NCI-H2029 treated with DMSO at 0.1 percent for 48 hours (cell line): ENCODE measurements at regions not wholly inside any gene's neighbourhood (a gene's known extent, or its start where the extent isn't known, plus 50 kb on each side); places are given as distances from the start of the nearest gene placed in this dataset.

Experiments
- DNase-seq: peaks from one replicate; lab custom pipeline; 2025; lab: John Stamatoyannopoulos, UW

DNA sequence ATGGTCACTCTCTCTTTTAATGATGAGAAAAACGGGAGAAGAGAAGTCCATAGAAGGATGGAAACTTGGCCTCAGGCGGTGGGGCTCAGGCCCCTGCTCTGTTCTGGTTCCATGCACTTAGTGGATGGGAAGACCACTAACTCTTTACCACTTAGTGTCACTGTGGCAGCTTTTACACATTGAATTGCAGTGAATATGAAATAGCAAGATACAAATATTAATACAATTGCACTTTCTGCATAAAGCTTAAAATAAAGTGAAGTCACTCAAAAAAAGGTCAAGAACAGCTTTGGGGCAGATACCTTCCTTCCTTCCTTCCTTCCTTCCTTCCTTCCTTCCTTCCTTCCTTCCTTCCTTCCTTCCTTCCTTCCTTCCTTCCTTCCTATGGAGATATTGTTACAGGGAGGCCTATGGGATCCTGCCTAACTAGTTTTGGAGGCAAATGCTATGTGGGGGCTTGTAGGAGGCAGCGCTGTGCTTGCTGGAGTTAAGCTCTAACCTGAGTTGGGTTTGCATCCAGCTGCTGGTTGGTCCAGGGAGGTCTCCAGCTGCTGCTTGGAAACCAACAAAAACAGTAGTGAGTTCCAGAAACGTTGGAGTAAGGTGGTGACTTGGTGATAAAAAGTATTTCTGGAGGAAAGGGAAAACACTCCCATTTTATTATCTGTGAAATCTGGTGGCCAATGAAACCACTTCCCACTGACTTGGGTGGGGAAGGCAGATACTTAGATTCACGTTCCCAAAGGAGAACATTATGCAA, 62.3 kb upstream of the NKX2-2 start:
- DNase-seq = no peak

DNA sequence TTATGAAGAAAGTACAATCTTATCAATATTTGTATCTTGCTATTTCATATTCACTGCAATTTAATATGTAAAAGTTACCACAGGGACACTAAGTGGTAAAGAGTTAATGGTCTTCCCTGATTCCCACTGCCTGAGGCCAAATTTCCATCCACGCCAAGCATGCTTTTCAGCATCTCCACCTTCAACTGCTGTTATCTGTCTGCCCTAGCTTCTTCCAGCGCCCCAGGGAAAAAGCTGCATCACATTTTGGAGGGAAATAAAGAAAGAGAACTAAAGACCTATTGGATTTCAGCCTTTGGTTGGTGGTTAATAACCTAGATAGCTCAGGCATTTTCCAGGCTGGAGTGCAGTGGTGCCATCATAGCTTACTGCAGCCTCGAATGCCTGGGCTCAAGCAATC, 61.3 kb upstream of the NKX2-2 start:
- no peak for DNase-seq

DNA sequence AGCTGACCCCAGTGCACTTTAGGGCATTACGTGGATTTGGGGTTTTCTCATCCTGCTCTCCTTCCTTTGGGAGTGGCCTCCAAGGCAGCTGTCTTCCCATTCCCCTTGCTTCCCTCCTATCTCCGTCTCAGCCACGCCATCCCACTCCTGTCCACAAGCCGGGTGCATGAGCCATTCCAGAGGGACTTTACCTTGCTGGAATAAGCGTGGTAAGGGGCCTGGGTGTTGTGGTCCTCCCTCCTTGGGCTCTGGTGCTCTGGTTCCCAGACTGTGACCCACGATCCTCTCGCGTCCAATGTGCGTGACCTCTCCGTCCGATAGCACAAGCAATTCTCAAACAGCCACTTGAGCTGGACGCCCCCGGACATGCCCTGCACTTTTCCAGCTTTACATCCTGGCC, 60.6 kb upstream of the NKX2-2 start:
- DNase-seq = no peak

DNA sequence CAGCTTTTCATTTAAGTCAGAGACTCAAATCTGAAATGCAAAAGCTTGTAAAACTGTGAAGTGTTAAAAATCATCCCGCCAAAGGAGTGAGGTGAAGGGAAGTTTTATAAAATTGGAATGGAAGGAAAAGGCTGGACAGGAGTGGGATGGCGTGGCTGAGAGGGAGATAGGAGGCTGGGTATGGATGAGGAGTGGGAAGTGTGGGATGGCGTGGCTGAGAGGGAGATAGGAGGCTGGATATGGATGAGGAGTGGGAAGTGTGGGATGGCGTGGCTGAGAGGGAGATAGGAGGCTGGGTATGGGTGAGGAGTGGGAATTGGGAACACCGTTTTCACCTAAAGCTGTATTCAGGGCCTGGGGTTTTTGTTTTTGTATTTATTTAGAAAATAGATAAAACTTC, 59.4 kb upstream of the NKX2-2 start:
- no peak for DNase-seq

DNA sequence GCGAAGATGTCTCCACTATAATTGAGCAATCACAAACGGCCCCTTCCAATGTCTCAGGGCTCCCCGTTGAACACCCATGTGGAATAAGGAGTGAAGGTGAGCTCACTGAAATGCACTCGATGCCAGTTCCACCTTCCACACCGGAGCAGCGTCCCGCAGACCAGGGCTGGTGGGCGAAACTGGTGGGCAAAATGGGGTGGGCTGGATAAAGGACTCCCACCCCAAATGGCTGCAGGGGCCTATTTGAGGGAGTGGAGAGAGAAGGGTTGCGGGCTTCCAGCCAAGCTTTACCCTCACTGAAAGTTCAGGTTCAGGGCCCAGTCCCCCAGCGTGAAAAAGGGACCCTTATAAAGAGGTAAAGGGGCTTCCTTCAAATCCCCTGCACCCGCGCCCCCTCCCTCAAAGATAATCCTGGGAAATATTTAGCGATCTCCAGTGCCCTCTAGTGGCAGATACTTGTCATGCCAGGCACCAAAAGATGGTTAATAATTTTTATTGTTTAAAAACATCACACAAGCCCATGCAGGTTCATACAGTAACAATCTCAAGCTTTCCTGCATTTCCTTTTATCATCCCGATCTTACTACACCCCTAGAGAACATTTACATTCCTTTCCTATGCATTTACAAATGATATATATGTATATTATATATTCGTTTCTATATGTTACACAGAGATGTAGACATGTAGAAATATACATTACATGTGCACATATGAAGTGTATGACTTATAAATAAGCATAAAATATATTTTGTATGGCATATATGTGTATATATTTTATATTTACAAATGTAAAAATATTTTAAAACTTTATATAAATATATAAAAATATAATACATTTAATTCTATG, 58.2 kb upstream of the NKX2-2 start:
- DNase-seq = peak; percentile 11

DNA sequence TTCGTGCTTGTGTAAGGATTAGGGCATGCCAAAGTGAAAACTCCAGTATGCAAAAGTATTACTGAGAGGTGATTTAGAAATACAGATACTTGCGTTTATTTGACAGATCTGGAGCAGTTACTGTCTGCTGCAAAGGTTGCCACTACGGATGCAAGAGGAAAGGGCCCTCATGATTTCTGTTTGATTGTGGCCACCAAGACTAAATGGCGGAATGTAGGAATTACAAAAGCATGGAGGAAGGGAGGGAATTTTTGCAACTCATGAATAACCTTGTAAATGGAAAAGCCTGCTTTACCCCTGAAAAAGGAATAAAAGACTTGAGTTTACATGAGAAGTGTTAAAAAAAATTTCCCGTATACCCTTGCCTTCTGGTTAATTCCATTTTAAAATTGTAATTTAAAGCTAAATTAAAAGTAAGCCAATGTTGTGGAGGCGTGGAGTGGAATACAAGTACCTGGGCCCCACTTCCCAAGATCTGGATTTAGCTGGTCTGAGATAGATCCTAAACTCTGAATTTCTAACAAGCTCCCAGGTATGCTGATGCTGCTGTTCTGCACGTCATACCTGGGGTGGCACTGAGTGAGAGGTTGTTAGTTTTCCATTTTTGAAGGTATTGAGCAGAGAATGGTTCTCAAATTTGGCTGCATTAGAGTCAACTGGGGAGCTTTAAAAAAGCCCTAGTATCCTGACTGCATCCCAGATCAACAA, 56.6 kb upstream of the NKX2-2 start:
- no peak for DNase-seq

DNA sequence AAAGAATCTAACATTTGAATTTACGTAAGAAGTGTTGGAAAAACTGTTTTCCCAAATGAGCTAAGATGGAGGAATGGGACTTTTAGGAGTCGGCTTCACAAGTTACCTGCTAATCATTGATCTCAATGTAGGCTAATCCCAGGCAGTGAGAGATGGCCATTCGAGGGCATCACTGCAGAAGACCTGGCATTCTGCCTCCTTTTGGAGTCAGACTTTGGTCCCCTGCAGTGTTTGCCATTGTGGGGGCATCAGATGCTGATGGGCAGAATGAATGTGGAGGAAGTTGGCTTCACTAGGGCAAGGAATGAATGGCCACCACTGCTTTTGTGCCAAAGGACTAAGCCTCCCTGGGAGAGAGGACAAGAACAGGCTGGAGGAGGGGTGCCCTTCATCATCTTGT, 55.7 kb upstream of the NKX2-2 start:
- DNase-seq = no peak

DNA sequence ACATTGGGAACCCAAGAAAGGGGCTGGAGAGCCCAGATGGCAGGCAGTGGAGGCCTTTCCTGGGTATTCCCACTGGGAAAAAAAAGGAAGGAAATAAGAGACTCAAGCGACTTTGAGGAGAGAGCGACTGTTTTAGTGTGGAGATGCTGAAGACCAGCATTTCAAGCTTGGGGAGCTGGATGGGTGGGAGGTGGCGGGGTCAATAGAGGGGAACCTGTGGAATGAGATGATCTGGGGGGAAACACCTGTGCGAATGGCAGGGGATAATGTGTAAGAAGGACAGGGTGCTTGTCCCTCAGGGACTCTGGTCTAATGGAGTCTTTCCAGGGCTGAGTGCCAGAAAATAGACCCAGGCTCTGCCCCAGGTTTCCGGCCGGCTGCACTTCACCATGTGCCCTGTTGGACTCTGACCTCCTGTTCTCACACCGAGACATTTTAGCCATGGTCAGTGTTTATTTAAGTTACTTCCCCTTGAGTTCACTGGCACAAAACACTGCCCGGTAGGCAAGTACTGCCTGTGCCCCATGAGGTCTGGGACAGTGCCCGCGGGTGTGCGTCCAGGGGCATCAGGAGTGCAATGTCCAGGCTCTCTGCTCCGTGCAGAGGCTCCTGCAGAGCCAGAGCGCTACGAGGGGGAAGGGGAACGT, 50.4 kb upstream of the NKX2-2 start:
- no peak for DNase-seq
